HEK293 (cell line): ENCODE measurements at regions not wholly inside any gene's neighbourhood (a gene's known extent, or its start where the extent isn't known, plus 50 kb on each side); places are given as distances from the start of the nearest gene placed in this dataset.

Experiments used
- CTCF ChIA-PET: fragments of 350-600 bp; formaldehyde crosslinking; extraction: SDS; loops from one replicate; lab custom pipeline; 2021; ENCODE audit warnings: antibody characterized with exemption; lab: Yijun Ruan, JAX
- POLR2A ChIA-PET: fragments of 300-600 bp; formaldehyde crosslinking; extraction: SDS; loops from one replicate; lab custom pipeline; 2020; ENCODE audit warnings: antibody characterized with exemption, inconsistent platforms; lab: Yijun Ruan, JAX
- H3K27ac ChIP-seq: fragments of 200-500 bp; sonication (Bioruptor generic); 2 replicates; pipeline ENCODE4 v1.5.1; 2014; ENCODE audit warnings: low read depth, low read length, control low read depth, inconsistent platforms; ENCODE audit errors: extremely low read depth
- H3K36me3 ChIP-seq, 2 experiments: fragments of 200-500 bp in 1 of 2; sonication (Bioruptor generic) in 1 of 2; 1 replicate in 1 of 2; 2 replicates in 1 of 2; pipeline ENCODE4 v1.5.1; 2014 to 2017; ENCODE audit warnings: inconsistent platforms in 2 of 2, low read length in 2 of 2; ENCODE audit not compliant: control insufficient read depth in 2 of 2, insufficient read depth in 1 of 2
- H3K4me1 ChIP-seq: fragments of 200-500 bp; sonication (Bioruptor generic); 2 replicates; pipeline ENCODE4 v1.5.1; 2014; ENCODE audit warnings: mild to moderate bottlenecking, low read length, inconsistent platforms; ENCODE audit not compliant: control insufficient read depth, insufficient read depth
- H3K4me3 ChIP-seq: 2 replicates; pipeline ENCODE4 v1.5.1; 2011; ENCODE audit warnings: low read depth, mild to moderate bottlenecking, control low read depth, low read length, moderate library complexity
- H3K9me3 ChIP-seq: fragments of 200-500 bp; sonication (Bioruptor generic); 2 replicates; pipeline ENCODE4 v1.5.1; 2014; ENCODE audit warnings: low read depth, low read length, inconsistent platforms; ENCODE audit not compliant: control insufficient read depth, insufficient read depth
- ATF2 ChIP-seq: fragments of 450-650 bp; formaldehyde crosslinking; IDR thresholded peaks from 2 replicates; pipeline ENCODE4 v1.5.1; 2016; ENCODE audit warnings: missing biosample characterization, missing genetic modification characterization, low read depth
- FEZF1 ChIP-seq: fragments of 450-650 bp; formaldehyde crosslinking; IDR thresholded peaks from 2 replicates; pipeline ENCODE4 v1.5.1; 2016; ENCODE audit warnings: missing biosample characterization, missing genetic modification characterization
- GLI2 ChIP-seq: fragments of 450-650 bp; formaldehyde crosslinking; IDR thresholded peaks from 2 replicates; pipeline ENCODE4; 2017; ENCODE audit warnings: missing biosample characterization, missing genetic modification characterization, low read depth, borderline replicate concordance
- GLIS2 ChIP-seq: fragments of 450-650 bp; formaldehyde crosslinking; IDR thresholded peaks from 2 replicates; pipeline ENCODE4 v1.5.1; 2016; ENCODE audit warnings: missing biosample characterization, missing genetic modification characterization
- HOXA7 ChIP-seq: sonication (generic); formaldehyde crosslinking; IDR thresholded peaks from 2 replicates; pipeline ENCODE4 v1.8.1; 2022; ENCODE audit warnings: missing genetic modification reagents, borderline replicate concordance
- KLF10 ChIP-seq: fragments of 450-650 bp; IDR thresholded peaks from 2 replicates; pipeline ENCODE4 v1.5.1; 2018; ENCODE audit warnings: missing biosample characterization, mild to moderate bottlenecking, missing genetic modification characterization
- KLF9 ChIP-seq: fragments of 450-650 bp; formaldehyde crosslinking; IDR thresholded peaks from 2 replicates; pipeline ENCODE4 v1.5.1; 2016; ENCODE audit warnings: missing biosample characterization, missing genetic modification characterization, low read depth
- OSR2 ChIP-seq: fragments of 450-650 bp; formaldehyde crosslinking; IDR thresholded peaks from 2 replicates; pipeline ENCODE4 v1.5.1; 2016; ENCODE audit warnings: missing biosample characterization, missing genetic modification characterization
- SETDB1 ChIP-seq: IDR thresholded peaks from one replicate; pipeline ENCODE4 v1.6.1; 2017; ENCODE audit warnings: mild to moderate bottlenecking, low read length, moderate library complexity, mixed read lengths; ENCODE audit not compliant: insufficient read length
- SP3 ChIP-seq: fragments of 450-650 bp; formaldehyde crosslinking; IDR thresholded peaks from 2 replicates; pipeline ENCODE4 v1.5.1; 2016; ENCODE audit warnings: missing biosample characterization, missing genetic modification characterization
- ZBTB1 ChIP-seq: fragments of 450-650 bp; formaldehyde crosslinking; IDR thresholded peaks from 2 replicates; pipeline ENCODE4 v1.5.1; 2016; ENCODE audit warnings: missing biosample characterization, missing genetic modification characterization
- ZBTB20 ChIP-seq: fragments of 450-650 bp; formaldehyde crosslinking; IDR thresholded peaks from 2 replicates; pipeline ENCODE4 v1.5.1; 2016; ENCODE audit warnings: missing biosample characterization, missing genetic modification characterization
- ZEB2 ChIP-seq: fragments of 450-650 bp; formaldehyde crosslinking; IDR thresholded peaks from 2 replicates; pipeline ENCODE4 v1.5.1; 2016; ENCODE audit warnings: missing biosample characterization, missing genetic modification characterization
- ZFHX2 ChIP-seq: fragments of 450-650 bp; formaldehyde crosslinking; conservative IDR thresholded peaks from 2 replicates; pipeline ENCODE4 v1.5.1; 2016; ENCODE audit warnings: missing biosample characterization, missing genetic modification characterization
- ZNF121 ChIP-seq: fragments of 450-650 bp; formaldehyde crosslinking; IDR thresholded peaks from 2 replicates; pipeline ENCODE4 v1.5.1; 2016; ENCODE audit warnings: missing biosample characterization, missing genetic modification characterization
- ZNF155 ChIP-seq: fragments of 450-650 bp; formaldehyde crosslinking; IDR thresholded peaks from 2 replicates; pipeline ENCODE4 v1.5.1; 2016; ENCODE audit warnings: missing biosample characterization, missing genetic modification characterization
- ZNF311 ChIP-seq: fragments of 450-650 bp; formaldehyde crosslinking; IDR thresholded peaks from 2 replicates; pipeline ENCODE4 v1.5.1; 2017; ENCODE audit warnings: missing biosample characterization, missing genetic modification characterization, borderline replicate concordance
- ZNF473 ChIP-seq: fragments of 450-650 bp; formaldehyde crosslinking; IDR thresholded peaks from 2 replicates; pipeline ENCODE4 v1.5.1; 2017; ENCODE audit warnings: missing biosample characterization, missing genetic modification characterization
- ZNF501 ChIP-seq: fragments of 450-650 bp; formaldehyde crosslinking; IDR thresholded peaks from 2 replicates; pipeline ENCODE4 v1.5.1; 2016; ENCODE audit warnings: missing biosample characterization, missing genetic modification characterization
- ZNF549 ChIP-seq: fragments of 450-650 bp; IDR thresholded peaks from 2 replicates; pipeline ENCODE4 v1.5.1; 2018; ENCODE audit warnings: missing biosample characterization, missing genetic modification characterization, mild to moderate bottlenecking, inconsistent platforms, moderate library complexity
- ZNF560 ChIP-seq: fragments of 450-650 bp; formaldehyde crosslinking; IDR thresholded peaks from 2 replicates; pipeline ENCODE4 v1.5.1; 2017; ENCODE audit warnings: missing biosample characterization, missing genetic modification characterization, borderline replicate concordance
- ZNF626 ChIP-seq: fragments of 450-650 bp; sonication (Bioruptor Pico); formaldehyde crosslinking; IDR thresholded peaks from 2 replicates; pipeline ENCODE4 v1.5.1; 2018; ENCODE audit warnings: missing biosample characterization, missing genetic modification characterization, inconsistent platforms
- ZNF677 ChIP-seq: fragments of 450-650 bp; IDR thresholded peaks from 2 replicates; pipeline ENCODE4 v1.5.0; 2018; ENCODE audit warnings: missing biosample characterization, mild to moderate bottlenecking, missing genetic modification characterization, moderate library complexity
- ZNF785 ChIP-seq: fragments of 450-650 bp; formaldehyde crosslinking; IDR thresholded peaks from 2 replicates; pipeline ENCODE4 v1.5.1; 2016; ENCODE audit warnings: missing biosample characterization, missing genetic modification characterization
- ZNF791 ChIP-seq: fragments of 450-650 bp; formaldehyde crosslinking; IDR thresholded peaks from 2 replicates; pipeline ENCODE4 v1.5.1; 2016; ENCODE audit warnings: missing biosample characterization, missing genetic modification characterization
- TF ChIP-seq, protein P1 (sequence below): IDR thresholded peaks from 2 replicates; pipeline ENCODE4 v1.6.1; 2011; ENCODE audit warnings: mild to moderate bottlenecking, low read depth, low read length, borderline replicate concordance
- TF ChIP-seq, protein P2 (sequence below): fragments of 450-650 bp; formaldehyde crosslinking; IDR thresholded peaks from 2 replicates; pipeline ENCODE4 v1.5.1; 2017; ENCODE audit warnings: missing biosample characterization, missing genetic modification characterization
- TF ChIP-seq, protein P3 (sequence below): fragments of 450-650 bp; formaldehyde crosslinking; IDR thresholded peaks from 2 replicates; pipeline ENCODE4 v1.5.1; 2016; ENCODE audit warnings: missing biosample characterization, missing genetic modification characterization
- TF ChIP-seq, protein P4 (sequence below): fragments of 450-650 bp; formaldehyde crosslinking; IDR thresholded peaks from 2 replicates; pipeline ENCODE4 v1.5.1; 2017; ENCODE audit warnings: missing biosample characterization, missing genetic modification characterization
- TF ChIP-seq, protein P5 (sequence below): fragments of 450-650 bp; formaldehyde crosslinking; IDR thresholded peaks from 2 replicates; pipeline ENCODE4 v1.5.1; 2016; ENCODE audit warnings: missing biosample characterization, missing genetic modification characterization

DNA sequence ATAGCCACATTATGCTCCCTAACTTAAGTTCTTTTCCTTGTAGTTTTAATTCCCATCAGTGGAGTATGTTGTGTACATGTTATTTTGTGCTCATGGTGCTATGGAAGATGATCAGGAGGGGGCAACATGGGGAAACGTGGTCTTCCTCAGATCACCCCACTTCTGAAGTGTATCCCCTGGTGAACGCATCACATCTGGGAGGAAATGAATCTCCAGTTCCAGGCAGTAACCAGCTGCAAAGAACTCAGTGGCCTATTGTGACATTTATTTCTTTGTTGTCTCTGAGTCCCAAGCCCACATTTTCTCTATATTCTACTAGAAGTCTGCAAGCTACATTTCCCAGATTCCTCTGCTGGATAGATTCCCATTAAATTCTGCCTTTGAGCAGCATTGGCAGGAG is 217.0 kb downstream of the SATB1 start:
- CTCF ChIA-PET, result no interaction called here
- H3K9me3 ChIP-seq, result no peaks in the 10 kb centered on the region
- no peak overlapping the region for H3K4me3 ChIP-seq
- TF ChIP-seq FEZF1 (no peak), ZNF677 (tag by site-specific recombination) (no peak), ZBTB20 (tag by site-specific recombination) (no peak), ZNF155 (tag by site-specific recombination) (no peak), ZNF473 (tag by site-specific recombination) (no peak), OSR2 (tag by site-specific recombination) (no peak), ZNF549 (no peak), SP3 (tag by site-specific recombination) (no peak), KLF10 (tag by site-specific recombination) (no peak), GLIS2 (no peak), ZFHX2 (no peak), KLF9 (tag by site-specific recombination) (no peak), ATF2 (tag by site-specific recombination) (no peak)
- TF ChIP-seq, protein P1, sequence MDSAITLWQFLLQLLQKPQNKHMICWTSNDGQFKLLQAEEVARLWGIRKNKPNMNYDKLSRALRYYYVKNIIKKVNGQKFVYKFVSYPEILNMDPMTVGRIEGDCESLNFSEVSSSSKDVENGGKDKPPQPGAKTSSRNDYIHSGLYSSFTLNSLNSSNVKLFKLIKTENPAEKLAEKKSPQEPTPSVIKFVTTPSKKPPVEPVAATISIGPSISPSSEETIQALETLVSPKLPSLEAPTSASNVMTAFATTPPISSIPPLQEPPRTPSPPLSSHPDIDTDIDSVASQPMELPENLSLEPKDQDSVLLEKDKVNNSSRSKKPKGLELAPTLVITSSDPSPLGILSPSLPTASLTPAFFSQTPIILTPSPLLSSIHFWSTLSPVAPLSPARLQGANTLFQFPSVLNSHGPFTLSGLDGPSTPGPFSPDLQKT, result no peak
- TF ChIP-seq, protein P2, sequence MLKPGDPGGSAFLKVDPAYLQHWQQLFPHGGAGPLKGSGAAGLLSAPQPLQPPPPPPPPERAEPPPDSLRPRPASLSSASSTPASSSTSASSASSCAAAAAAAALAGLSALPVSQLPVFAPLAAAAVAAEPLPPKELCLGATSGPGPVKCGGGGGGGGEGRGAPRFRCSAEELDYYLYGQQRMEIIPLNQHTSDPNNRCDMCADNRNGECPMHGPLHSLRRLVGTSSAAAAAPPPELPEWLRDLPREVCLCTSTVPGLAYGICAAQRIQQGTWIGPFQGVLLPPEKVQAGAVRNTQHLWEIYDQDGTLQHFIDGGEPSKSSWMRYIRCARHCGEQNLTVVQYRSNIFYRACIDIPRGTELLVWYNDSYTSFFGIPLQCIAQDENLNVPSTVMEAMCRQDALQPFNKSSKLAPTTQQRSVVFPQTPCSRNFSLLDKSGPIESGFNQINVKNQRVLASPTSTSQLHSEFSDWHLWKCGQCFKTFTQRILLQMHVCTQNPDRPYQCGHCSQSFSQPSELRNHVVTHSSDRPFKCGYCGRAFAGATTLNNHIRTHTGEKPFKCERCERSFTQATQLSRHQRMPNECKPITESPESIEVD (tag by site-specific recombination), result no peak
- TF ChIP-seq, protein P3, sequence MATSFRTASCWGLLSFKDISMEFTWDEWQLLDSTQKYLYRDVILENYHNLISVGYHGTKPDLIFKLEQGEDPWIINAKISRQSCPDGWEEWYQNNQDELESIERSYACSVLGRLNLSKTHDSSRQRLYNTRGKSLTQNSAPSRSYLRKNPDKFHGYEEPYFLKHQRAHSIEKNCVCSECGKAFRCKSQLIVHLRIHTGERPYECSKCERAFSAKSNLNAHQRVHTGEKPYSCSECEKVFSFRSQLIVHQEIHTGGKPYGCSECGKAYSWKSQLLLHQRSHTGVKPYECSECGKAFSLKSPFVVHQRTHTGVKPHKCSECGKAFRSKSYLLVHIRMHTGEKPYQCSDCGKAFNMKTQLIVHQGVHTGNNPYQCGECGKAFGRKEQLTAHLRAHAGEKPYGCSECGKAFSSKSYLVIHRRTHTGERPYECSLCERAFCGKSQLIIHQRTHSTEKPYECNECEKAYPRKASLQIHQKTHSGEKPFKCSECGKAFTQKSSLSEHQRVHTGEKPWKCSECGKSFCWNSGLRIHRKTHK (tag by site-specific recombination), result no peak
- TF ChIP-seq, all 188 proteins: peak for 0
- Histone ChIP-seq H3K27ac (no peak overlapping the region), H3K4me1 (no peaks in the 10 kb centered on the region), H3K36me3 (no peaks in the 10 kb centered on the region)
- POLR2A ChIA-PET, result no interaction called here

- Histone ChIP-seq H3K36me3 (no peaks in the 10 kb centered on the region), H3K27ac (no peak overlapping the region), H3K4me1 (no peaks in the 10 kb centered on the region), H3K4me3 (no peak overlapping the region), H3K9me3 (no peaks in the 10 kb centered on the region)
- ChIA-PET POLR2A (no interaction called here), CTCF (no interaction called here)
- TF ChIP-seq ZBTB20 (tag by site-specific recombination), result no peak
- TF ChIP-seq SETDB1, result no peak
- no peak for TF ChIP-seq ZNF311 (tag by site-specific recombination)
- TF ChIP-seq ZNF560, result no peak
- no peak for TF ChIP-seq GLI2 (tag by site-specific recombination)
- TF ChIP-seq ZBTB1 (tag by site-specific recombination), result no peak
- TF ChIP-seq, protein P4, sequence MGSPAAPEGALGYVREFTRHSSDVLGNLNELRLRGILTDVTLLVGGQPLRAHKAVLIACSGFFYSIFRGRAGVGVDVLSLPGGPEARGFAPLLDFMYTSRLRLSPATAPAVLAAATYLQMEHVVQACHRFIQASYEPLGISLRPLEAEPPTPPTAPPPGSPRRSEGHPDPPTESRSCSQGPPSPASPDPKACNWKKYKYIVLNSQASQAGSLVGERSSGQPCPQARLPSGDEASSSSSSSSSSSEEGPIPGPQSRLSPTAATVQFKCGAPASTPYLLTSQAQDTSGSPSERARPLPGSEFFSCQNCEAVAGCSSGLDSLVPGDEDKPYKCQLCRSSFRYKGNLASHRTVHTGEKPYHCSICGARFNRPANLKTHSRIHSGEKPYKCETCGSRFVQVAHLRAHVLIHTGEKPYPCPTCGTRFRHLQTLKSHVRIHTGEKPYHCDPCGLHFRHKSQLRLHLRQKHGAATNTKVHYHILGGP (tag by site-specific recombination), result no peak
- TF ChIP-seq ZNF791 (tag by site-specific recombination), result no peak
- no peak for TF ChIP-seq ZNF501 (tag by site-specific recombination)
- TF ChIP-seq ZEB2 (tag by site-specific recombination), result no peak
- TF ChIP-seq HOXA7 (CRISPR knock-in tag), result no peak
- no peak for TF ChIP-seq ZNF626 (tag by site-specific recombination)
- no peak for TF ChIP-seq ZNF121 (tag by site-specific recombination)
- no peak for TF ChIP-seq ZNF785
- TF ChIP-seq, protein P5, sequence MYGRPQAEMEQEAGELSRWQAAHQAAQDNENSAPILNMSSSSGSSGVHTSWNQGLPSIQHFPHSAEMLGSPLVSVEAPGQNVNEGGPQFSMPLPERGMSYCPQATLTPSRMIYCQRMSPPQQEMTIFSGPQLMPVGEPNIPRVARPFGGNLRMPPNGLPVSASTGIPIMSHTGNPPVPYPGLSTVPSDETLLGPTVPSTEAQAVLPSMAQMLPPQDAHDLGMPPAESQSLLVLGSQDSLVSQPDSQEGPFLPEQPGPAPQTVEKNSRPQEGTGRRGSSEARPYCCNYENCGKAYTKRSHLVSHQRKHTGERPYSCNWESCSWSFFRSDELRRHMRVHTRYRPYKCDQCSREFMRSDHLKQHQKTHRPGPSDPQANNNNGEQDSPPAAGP (tag by site-specific recombination), result no peak
Measured at GRCh38 chr3:18207226-18207625, 217.9 kb downstream of the SATB1 start.
